NCI-H2171 (cell line): ENCODE measurements at regions not wholly inside any gene's neighbourhood (a gene's known extent, or its start where the extent isn't known, plus 50 kb on each side); places are given as distances from the start of the nearest gene placed in this dataset.
"Not testable (repeated sequence)": the region's sequence is repeated elsewhere in the genome, so short reads cannot be mapped to it uniquely, and the experiment has no call there.

Experiments
- DNase-seq: peaks from one replicate; lab custom pipeline; 2025; lab: John Stamatoyannopoulos, UW

DNA sequence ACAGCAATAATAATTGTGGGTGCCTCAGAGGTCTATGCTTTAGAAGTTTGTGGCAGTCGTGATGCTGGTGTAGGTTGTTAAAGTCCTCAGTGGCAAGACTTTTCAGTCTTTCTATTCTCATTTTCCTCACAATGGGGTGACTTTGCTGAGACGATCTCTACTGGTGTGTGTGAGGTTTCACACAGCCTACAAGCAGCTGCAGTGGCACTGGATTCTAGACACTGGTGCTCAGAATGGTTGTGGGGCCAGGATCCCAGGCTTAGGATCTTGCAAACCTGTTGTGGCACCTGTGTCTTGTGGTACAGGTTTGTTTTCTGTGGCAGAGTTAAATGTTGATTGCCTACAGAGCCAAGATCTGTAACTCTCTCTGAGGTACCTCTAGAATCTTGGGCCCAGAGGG lies 581.2 kb downstream of the PTPRC start:
- DNase-seq: no peak

DNA sequence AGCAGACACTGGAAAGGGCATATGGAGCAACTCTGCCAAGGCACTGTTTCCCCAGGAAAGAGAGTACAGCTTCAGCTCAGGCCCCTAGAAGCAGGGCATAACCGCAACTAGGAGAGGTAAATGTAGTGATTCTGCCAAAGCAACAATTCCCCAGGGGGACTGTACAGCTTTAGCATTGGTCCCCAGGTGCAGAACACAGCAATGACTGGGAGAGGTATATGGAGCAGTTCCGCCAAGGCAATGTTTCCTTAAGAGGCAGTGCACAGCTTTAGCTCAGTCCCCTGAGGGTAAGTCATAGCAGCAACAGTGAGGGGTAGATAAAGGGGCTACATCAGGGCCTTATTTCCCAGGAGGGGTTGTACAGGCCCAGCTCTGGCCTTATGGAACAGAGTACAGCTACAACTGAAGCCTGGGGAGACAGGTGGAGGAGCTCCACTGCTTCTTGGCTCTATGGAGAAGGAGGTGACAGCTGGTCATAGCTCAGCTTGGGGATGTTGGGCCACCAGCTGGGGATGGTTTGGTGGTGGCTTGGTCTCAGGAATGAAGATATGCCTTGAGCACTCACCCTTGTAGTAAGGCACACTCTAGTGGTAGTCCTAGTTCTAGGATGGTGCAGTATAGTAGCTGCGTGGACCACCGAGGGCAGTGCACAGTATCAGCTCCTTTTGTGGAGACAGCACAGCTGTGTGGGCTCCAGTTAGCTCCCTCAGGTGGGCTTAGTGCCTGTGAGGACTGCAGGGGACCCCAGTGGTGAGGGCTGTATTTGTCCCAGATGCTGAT lies 582.7 kb downstream of the PTPRC start:
- DNase-seq: no peak

DNA sequence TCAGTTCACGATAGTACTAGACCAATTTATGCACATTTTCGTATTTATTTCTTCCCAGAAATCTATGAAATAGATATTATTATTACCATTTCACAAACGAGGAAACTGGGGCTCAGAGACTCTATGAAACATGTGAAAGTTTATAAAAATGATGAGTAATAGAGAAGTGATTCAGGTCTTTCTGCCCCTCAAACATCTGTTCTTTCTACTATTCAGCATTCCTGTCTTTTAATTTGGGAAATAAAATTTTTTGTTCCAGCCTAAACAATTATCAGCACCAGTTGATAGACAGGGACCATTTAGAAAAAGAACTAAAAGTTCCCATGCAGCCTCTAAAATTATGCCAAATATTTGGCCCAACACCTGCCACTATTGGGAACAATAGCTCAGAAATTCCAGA lies 585.1 kb downstream of the PTPRC start:
- no peak for DNase-seq

DNA sequence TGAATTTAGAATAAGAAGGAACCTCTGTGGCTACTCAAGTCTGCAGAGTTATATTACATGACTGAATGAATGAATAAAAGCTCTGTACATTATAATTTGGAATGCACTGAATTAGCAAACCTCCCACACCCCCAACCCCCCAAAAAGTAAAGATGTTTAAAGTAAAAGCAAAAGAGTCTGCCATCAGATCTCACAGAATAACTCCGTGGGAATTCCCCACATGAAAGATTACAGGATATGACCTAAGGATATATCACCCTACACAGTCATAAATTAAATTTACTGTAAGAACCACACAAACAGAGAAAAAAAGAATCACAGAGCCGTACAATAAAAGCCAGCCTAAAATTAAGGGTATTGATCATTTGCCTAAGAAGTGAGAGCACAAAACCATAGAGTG lies 587.3 kb downstream of the PTPRC start:
- DNase-seq: no peak

DNA sequence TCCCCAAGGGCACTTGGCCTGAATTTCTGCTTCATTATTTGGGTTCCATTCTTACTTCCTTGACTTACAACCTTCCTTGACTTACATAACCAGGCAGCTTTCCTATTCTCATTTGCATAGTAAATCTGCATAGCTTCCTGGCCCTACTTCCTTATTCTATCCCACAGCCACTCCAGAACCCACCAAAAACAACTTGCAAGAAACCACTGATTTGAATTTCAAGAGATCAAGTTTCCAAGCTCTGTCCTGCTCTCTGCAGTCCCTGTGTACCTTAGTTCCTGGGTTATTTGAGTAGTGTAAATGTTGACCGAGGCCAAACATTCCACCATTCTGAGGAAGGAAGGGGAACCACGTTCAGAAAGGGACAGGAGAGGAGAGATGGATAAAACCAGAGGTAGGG lies 603.3 kb downstream of the PTPRC start:
- DNase-seq: no peak

DNA sequence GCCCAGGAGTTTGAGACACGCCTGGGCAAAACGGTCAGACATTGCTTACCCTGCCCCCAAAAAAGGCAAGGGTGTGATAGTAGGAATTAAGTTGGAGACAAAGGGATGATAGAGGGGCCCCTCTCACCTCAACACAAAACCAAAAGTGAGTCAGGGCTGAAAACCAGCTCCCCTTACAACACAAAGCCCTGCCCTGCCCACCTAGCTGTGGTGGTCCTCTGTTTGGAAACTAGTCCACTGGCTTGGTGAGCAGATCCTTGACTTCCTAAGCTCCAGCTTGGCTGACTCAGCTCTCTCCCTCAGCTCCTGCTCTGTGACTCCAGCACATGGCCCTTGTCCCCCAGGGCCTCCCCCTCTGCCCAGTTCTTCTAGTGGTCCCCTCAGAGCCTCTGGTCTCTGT lies 603.8 kb downstream of the PTPRC start:
- DNase-seq: no peak

DNA sequence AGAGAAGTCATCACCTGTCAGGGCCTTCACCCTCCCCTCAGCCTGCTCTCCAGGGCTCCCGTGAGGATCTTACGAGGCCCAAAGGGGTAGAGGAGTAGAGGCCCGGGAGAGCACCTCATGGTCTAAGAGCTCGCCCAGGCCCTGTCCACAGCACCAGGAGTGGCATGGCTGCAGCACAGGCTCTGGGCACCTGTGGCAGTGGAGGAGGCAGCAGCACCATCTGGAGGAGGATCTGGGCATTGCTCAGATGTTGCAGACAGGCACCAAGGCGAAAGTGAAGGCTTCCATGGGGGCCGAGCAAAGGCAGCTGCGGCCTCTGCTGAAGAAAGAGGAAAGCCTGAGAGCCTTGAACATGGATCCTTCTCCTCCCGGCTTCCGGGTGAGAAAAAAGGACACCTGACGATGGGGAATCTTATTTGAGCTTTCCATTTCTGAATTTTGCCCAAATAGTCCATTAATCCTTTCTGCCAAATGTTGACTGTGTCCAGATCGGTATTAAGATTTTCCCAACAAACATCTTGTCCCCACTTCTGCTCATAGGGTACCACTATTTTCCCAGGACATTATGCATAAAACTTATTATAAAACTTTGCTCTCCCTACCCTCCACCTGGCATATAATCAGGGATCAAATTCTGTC lies 604.7 kb downstream of the PTPRC start:
- DNase-seq: no peak

DNA sequence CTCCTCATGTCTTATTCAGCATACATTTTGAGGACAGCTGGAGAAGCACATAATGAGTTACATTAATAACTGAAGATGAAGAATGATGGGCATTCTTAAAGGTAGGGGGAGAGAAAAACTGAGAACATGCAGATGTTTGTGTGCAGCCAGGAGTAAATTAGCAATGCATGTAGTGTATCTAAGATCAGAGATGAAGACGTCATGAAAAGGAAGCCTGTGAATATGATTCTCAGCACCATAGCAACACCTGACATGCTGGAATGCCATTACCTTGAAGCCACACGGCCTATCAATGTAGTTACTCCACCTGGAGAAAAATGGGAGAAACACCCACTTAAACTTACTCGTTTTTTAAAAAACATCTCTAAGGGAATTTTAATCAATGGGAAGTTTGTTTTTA lies 607.1 kb downstream of the PTPRC start:
- DNase-seq: no peak

DNA sequence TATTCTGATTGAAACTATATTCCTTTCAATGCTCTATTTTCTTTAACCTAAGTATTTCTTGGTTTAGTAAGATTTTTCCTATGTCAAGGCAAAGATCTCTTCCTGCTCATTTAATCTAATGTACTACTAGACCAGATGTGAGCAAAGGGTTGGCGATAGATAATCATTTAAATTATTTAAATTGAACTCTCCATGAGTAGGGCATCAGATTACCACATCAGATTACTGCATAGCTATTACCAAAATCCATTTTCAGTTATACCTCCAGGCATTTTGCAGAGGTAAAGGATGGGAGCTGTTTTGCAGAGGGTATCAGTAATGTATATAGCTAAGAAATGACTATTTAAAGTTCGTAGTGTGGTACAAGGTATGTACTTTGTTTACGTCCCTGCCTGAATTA lies 607.9 kb downstream of the PTPRC start:
- no peak for DNase-seq

DNA sequence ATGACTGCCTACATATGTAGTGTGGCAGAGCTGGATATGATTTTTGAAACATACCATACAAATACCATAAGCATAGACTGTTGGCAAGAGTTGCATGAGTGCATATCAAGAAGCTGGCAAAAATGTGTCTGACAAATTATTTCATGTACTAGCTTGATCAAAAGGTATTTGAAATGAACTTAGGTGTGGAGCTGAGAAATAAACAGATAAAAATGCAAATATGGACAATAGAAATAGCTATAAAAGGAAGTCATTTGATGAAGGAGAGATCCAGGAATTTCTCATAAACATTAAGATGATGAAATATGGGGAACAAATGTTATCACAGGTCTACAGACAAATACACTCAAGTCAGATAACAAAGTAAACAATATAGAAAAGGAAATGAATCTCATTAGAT lies 609.1 kb downstream of the PTPRC start:
- DNase-seq: no peak

DNA sequence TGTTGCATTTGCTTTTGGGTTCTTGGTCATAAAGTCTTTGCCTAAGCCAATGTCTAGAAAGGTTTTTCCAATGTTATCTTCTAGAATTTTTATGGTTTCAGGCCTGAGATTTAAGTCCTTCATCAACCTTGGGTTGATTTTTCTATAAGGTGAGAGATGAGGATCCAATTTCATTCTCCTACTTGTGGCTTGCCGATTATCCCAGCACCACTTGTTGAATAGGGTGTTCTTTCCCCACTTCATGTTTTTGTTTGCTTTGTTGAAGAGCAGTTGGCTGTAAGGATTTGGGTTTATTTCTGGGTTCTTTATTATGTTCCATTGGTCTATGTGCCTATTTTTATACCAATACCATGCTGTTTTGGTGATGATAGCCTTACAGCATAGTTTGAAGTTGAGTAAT lies 615.2 kb downstream of the PTPRC start:
- DNase-seq: not testable (repeated sequence)

DNA sequence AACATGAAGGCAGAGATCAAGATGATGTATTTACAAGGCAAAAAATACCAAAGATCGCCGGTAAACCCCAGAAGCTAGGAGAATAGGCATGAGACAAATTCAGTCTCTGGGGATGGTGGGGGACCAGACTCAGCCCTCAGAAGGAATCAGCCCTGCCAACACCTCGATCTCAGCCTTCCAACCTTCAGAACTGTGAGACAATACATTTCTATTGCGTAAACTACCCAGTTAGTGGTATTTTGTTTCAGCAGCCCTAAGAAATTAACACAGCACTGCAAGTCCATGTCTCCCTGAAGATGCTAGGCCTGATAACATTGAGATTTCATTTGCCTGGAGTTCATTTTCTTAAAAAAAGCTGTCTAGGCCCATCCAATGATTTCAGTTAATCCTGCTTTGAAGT lies 622.5 kb downstream of the PTPRC start:
- no peak for DNase-seq

DNA sequence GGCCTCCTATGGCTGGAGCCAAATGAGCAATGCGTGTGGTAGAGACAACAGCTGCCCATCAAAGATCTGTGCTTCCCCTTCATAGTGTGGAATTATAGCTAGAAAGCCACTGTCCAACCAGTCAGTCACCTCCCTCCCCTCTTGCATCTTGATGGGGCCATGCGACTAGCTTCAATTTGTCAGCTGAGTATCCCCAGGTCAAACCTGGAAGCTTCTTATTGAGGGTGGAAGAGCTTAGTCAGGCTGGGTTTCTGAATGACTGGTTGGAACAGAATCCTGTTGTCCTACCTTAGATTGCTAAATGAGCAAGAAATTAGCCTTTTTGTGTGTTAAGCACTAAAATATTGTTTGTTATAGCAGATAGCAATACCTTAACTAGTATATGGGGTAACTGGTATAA lies 625.4 kb downstream of the PTPRC start:
- no peak for DNase-seq

DNA sequence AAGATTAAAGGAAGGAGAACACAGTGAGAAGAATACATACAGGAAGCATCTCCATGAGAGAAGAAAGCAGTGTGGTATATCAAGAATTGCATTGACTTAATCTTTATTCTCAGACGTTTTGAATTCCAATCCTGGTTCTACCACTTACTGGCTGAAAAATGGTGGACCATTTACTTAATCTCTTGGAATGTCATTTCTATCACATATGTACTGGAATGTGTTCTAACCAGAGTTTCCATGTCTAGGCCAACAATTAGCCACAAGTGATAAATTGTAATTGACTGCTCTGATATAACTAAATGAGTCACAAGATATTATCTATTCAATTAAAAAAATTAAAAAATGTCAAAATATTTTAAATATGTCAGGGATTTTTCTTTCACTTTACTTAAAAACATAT lies 626.1 kb downstream of the PTPRC start:
- DNase-seq: no peak

DNA sequence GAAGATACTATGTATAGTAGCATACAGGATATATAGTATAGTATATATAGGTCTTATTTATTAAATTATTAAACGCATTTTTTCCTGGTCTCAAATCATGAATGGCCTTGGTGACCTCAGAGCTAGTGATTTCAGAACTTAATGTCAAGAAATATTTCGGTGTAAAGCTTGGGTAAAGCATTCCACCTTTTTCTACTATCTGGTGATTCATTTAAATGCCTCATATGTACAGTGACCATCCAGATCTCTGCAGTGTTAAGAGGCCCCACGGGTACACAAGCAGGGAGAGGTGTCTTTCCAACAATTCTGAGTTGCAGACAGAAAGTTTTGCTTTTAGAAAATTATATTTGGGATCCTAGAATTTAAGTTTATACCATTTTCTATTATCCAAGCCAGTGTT lies 626.5 kb downstream of the PTPRC start:
- no peak for DNase-seq

DNA sequence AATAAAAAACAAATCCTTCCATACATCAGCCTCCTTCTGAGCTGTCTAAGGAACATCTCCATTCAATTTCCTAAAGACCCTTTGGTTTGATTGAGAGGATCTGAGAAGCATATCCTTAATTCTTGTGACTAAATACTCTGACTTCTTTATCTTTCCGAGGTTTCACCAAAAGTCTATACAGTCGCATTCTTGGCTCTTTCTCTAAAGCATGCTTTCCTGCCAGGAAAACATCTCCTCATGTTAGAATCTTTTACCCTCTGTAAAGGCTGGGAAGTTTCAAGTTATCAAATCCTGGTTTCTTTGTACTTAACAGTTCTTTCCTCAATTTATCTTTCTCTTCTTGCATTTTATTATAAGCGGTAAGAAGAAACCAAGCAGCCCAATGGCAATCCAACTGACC lies 630.4 kb downstream of the PTPRC start:
- no peak for DNase-seq

DNA sequence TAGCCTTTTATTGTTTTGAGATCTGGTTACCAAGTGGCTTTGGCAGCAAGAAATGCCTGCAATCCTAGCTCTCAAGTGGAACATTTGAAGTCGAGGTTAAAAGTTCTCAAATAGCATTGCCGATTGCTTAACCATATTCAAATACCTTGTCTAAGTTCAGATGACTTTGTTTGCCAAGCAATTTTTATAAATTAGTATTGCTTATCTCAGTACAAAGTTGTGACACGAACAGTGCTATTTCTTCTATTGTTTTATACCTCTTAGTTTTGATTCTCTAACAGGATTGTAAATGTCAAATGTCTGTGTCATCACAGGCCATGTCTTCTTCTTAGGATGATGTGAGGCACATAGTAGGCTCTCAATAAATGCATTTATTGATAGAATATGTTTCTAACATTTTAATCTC lies 633.3 kb downstream of the PTPRC start:
- DNase-seq: no peak

DNA sequence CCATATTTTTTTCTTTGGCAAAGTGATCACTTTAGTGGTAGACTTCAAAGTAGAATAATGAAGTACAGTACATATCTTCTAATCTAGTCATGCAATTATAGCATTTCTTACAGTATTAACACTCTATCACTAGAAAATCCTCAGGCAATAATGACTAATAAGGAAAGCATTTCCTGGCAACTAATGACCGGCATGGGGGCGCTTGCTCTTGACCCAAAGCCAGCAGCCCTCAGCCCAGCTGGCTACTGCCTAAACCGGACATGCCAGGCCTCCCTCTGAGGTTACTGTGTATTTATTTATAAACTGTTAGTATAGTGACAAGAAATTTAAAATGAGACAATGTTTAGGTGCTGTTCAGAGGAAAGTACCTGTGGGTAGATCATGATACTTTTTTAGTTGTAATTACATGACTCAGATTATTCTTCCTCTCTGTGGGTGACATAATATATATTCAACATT lies 633.8 kb downstream of the PTPRC start:
- DNase-seq: no peak

DNA sequence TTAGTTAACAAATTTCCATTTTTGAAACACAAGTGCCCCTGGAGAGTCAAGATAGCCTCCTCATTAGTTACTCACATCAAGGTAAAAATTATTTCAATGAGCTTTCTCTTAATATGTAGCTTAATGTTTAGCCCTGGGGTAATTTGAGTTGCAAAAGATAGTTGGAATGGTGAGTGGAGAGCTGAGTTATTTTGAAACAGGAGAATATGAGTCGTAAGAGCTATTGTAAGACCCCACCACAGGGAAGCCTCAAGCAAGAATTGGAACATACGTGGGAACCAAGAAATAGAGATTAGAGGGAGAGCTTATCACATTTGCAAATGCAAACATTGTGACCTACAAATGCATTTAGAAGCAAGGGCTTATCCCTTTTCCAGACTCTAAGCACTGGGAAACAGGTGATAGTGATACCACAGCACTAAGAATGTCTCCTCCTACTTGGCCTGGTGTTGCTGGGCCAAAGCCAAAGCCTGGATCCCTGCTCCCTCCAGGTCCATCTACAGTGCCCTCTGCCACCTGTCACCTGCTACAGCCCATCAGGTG lies 635.1 kb downstream of the PTPRC start:
- DNase-seq: no peak

DNA sequence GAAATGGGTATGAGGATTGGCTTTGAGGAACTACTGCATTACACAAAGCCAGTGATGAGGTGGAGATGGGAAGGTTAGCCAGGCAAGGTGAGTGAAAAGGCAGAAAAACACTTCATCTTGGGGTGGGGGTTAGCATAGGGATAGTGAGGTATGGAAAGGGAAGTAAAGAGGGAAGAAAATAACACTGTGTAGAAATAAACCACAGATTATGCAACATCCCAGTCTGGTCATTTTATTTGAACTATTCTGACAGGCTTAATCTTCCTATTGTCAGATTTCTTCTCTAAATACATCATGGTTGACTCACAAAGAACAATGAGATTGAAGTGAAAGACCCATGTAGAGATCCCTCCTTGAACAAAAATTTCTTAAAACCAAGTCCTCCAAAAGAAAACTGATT lies 640.2 kb downstream of the PTPRC start:
- DNase-seq: no peak

DNA sequence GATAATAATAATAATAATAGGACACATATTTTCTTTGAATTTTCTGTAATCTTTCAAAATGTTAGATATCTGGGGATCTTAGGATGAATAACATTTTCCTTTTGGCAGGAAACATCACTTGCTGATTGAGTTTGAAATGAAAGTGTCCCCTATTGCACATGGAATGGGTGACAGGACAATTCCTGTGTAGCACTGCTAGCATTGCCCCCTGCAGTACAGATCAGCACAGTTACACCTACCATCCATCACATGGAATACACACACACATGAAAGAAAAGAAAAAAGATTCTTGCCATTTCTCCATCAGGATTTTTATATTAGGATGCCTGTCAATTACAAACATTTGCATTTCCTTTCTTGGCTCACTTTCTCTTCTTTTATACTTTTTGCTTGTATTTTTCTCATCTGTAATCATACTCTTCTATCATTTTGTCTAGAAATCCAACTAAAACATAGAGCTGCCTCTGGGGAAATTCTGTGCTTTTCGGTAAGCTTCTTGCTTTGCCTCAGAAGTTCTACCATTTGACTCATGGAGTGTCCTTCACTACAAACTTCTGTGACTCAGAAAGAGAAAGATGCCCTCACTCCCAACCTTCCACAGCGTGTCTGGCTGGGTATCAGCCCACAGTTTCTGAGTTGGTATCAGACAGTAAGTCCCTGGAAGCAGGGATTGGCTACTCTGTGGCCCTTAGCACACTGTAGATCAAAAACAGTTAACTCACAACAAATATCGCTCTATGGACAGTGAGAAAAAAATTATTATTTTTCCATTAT lies 641.2 kb downstream of the PTPRC start:
- no peak for DNase-seq

DNA sequence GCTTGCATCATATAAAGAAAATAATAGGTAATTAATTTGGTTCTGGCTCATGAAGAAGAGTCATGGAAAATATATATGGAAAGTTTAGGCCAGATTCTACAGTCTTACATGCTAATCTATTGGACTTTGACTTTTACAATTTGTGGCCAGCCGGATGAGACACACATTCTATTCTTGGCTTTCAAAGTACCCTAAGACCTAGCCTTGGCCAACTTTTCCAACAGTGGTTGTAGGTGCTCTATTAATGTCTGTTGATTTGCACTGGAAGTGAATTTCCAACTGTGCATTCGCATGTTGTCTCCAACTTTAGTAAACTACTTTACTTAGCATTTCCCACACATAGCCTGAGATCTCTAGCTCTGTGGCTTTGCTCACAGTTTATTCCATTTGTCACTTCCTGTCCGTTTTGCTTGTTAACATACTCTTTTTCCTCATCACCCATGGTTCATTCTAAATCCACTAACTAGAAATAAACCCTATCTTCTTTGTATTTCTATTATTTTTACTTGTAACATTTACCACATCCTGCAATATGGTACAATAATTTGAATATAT lies 644.0 kb downstream of the PTPRC start:
- DNase-seq: no peak

DNA sequence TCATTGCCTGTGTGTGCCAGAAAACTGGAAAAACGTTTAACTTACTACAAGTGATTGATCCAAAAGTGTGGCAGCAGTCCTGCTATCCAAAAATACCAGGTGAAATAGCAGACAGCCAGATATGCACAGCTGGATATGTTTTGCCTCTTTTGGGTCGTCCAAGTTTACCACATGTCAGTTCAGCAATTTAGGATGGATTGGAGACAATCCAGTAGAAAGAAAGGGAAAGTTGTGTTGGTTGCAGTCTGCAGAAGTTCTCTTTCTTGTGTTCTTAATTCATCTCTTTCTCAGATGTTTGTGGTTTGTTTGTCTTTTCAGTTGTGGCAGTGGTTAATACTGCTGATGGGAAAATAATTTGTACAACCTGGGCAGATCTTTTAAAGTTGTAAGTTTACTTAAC lies 645.0 kb downstream of the PTPRC start:
- no peak for DNase-seq
